ENCODE measurements at regions not wholly inside any gene's neighbourhood (a gene's known extent, or its start where the extent isn't known, plus 50 kb on each side); places are given as distances from the start of the nearest gene placed in this dataset.

DNA sequence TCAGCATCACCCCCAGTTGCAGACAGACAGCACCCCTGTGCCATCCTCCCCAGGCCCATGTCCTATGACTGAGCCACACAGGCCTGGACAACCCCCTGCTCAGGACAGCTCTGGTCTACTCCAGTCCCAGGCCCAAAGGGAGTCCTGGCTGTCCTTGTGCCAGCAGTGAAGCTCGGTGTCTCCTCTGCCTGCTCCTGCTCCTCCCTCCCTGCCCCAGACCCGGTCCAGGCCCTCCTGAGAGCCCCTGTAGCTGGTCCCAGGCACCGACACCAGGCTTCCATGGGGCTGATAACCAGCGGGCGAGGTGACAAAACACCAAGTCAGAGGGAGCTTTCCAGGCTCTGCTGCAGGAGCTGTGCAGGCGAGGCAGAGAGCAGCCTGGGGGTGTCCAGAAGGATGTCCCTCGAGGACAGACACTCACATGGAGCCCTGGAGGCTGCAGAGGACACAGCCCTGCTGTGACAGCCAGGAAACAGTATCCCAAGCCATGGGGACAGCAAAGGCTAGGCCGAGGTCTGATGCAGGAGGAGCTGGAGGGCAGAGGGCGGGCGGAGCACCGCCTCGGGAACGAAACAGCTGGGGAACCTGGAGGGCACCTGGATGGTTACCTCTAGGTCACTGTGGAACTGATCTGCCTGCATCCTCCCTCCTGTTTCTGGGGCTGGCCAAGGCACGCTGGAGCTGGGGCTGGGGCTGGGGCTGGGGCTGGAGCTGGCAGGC is 103.8 kb upstream of the PRR20G start:
- no peak overlapping the region for H3K4me3 ChIP-seq (ENCODE audit: low read depth, low read length, poor library complexity, severe bottlenecking)
- H3K9ac ChIP-seq (ENCODE audit: low read length), result no peak overlapping the region
- TF ChIP-seq EZH2 (IDR thresholded peaks at IDR 0.05; ENCODE audit: borderline replicate concordance, low read length), result no peak
- TF ChIP-seq, protein P1, sequence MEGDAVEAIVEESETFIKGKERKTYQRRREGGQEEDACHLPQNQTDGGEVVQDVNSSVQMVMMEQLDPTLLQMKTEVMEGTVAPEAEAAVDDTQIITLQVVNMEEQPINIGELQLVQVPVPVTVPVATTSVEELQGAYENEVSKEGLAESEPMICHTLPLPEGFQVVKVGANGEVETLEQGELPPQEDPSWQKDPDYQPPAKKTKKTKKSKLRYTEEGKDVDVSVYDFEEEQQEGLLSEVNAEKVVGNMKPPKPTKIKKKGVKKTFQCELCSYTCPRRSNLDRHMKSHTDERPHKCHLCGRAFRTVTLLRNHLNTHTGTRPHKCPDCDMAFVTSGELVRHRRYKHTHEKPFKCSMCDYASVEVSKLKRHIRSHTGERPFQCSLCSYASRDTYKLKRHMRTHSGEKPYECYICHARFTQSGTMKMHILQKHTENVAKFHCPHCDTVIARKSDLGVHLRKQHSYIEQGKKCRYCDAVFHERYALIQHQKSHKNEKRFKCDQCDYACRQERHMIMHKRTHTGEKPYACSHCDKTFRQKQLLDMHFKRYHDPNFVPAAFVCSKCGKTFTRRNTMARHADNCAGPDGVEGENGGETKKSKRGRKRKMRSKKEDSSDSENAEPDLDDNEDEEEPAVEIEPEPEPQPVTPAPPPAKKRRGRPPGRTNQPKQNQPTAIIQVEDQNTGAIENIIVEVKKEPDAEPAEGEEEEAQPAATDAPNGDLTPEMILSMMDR (IDR thresholded peaks at IDR 0.05; ENCODE audit: low read length), result no peak

DNA sequence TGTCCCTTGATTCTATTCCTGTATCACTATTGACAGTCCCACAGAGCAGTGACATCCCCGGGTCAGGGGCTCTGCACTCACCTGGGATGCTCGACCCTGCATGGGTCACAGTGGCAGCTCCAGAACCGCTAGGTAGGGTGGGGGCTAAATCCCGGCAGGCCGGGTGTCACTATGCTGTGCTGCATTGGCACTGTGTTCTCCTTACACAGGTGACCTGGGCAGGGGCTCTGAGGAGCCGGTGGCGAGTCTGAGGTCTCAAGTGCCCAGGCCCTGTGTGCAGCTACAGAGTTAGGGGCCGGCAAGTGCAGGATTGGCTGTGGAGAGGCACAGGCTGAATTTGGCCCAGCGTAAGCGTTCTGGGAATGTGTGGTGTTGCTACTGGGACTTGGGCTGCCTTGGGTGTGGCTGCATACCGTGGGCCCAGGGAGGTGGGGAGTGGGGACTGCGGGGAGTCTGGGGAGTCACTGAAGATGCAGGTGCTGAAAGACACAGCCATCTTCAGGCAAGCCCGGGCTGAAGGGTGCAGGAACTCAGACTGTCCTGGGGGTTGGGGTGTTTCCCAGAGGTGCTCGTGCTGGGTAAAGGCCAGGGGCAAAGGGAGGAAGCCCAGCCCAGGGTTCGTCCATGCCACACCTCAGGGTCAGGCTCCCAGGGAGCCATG is 102.6 kb upstream of the PRR20G start:
- no peak overlapping the region for H3K9ac ChIP-seq (ENCODE audit: low read length)
- H2AFZ ChIP-seq (ENCODE audit: low read length), result no peak overlapping the region
- H3K4me2 ChIP-seq (ENCODE audit: low read length), result no peak overlapping the region
- no peaks in the 10 kb centered on the region for H3K9me2 ChIP-seq (ENCODE audit: low read depth, low read length)
- no peaks in the 10 kb centered on the region for H3K9me3 ChIP-seq (ENCODE audit: low read length)
- H3K4me3 ChIP-seq (ENCODE audit: low read depth, low read length, poor library complexity, severe bottlenecking), result no peak overlapping the region
- TF ChIP-seq EZH2 (IDR thresholded peaks at IDR 0.05; ENCODE audit: borderline replicate concordance, low read length), result no peak
- TF ChIP-seq, protein P1 (IDR thresholded peaks at IDR 0.05; ENCODE audit: low read length), result no peak
- no peaks in the 10 kb centered on the region for H3K36me3 ChIP-seq (ENCODE audit: insufficient read depth, low read length)
- no peaks in the 10 kb centered on the region for H3K27me3 ChIP-seq (ENCODE audit: insufficient read depth, low read length)
- H3K27ac ChIP-seq (ENCODE audit: low read depth, low read length, poor library complexity, severe bottlenecking), result no peak overlapping the region
- H4K20me1 ChIP-seq (ENCODE audit: insufficient read depth, low read length), result no peaks in the 10 kb centered on the region
- H3F3A ChIP-seq (ENCODE audit: insufficient read depth, low read length), result no peaks in the 10 kb centered on the region
- H3K79me2 ChIP-seq (ENCODE audit: insufficient read depth, low read length), result no peaks in the 10 kb centered on the region
- no peaks in the 10 kb centered on the region for H3K4me1 ChIP-seq (ENCODE audit: insufficient read depth, low read length, severe bottlenecking)

More for the DNA sequence above, 103.8 kb upstream of the PRR20G start:
- no peaks in the 10 kb centered on the region for H3K27me3 ChIP-seq (ENCODE audit: insufficient read depth, low read length)
- no peaks in the 10 kb centered on the region for H3K9me3 ChIP-seq (ENCODE audit: low read length)
- H3K9me2 ChIP-seq (ENCODE audit: low read depth, low read length), result no peaks in the 10 kb centered on the region
- no peak overlapping the region for H3K27ac ChIP-seq (ENCODE audit: low read depth, low read length, poor library complexity, severe bottlenecking)
- H3K4me1 ChIP-seq (ENCODE audit: insufficient read depth, low read length, severe bottlenecking), result no peaks in the 10 kb centered on the region
- H3F3A ChIP-seq (ENCODE audit: insufficient read depth, low read length), result no peaks in the 10 kb centered on the region
- no peaks in the 10 kb centered on the region for H3K79me2 ChIP-seq (ENCODE audit: insufficient read depth, low read length)
- no peak overlapping the region for H2AFZ ChIP-seq (ENCODE audit: low read length)
- H4K20me1 ChIP-seq (ENCODE audit: insufficient read depth, low read length), result no peaks in the 10 kb centered on the region
- H3K36me3 ChIP-seq (ENCODE audit: insufficient read depth, low read length), result no peaks in the 10 kb centered on the region
- no peak overlapping the region for H3K4me2 ChIP-seq (ENCODE audit: low read length)

DNA sequence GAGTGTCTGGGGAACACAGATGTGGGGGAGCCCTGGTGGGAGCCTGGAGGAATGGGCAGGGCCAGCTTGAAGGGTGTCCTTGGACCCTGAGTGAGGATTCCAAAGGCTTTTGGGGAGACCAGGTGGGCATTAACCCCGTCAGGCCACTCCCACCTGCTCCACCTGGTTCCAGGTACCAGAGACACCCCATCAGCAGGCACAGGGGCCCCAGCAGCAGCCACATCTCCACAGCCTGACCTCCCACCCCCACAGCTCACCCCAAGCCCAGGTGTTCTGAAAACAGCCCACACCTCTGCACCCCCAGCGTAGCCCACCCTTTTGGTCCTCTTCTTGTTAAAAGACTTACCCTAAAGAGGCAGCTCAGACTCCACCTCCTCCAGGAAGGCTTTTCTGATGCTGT is 102.1 kb upstream of the PRR20G start:
- H3K79me2 ChIP-seq (ENCODE audit: insufficient read depth, low read length), result no peaks in the 10 kb centered on the region
- H3K9me3 ChIP-seq (ENCODE audit: low read length), result no peaks in the 10 kb centered on the region
- H4K20me1 ChIP-seq (ENCODE audit: insufficient read depth, low read length), result no peaks in the 10 kb centered on the region
- no peak overlapping the region for H2AFZ ChIP-seq (ENCODE audit: low read length)
- no peaks in the 10 kb centered on the region for H3K9me2 ChIP-seq (ENCODE audit: low read depth, low read length)
- TF ChIP-seq, protein P1 (IDR thresholded peaks at IDR 0.05; ENCODE audit: low read length), result no peak
- no peak for TF ChIP-seq EZH2 (IDR thresholded peaks at IDR 0.05; ENCODE audit: borderline replicate concordance, low read length)
- no peak overlapping the region for H3K9ac ChIP-seq (ENCODE audit: low read length)
- no peaks in the 10 kb centered on the region for H3F3A ChIP-seq (ENCODE audit: insufficient read depth, low read length)
- no peak overlapping the region for H3K4me2 ChIP-seq (ENCODE audit: low read length)
- no peak overlapping the region for H3K4me3 ChIP-seq (ENCODE audit: low read depth, low read length, poor library complexity, severe bottlenecking)
- H3K27ac ChIP-seq (ENCODE audit: low read depth, low read length, poor library complexity, severe bottlenecking), result no peak overlapping the region
- no peaks in the 10 kb centered on the region for H3K4me1 ChIP-seq (ENCODE audit: insufficient read depth, low read length, severe bottlenecking)
- 0 out of 2 replicates have a peak, but pooled peaks cover under 1% of the 10 kb centered on the region for H3K27me3 ChIP-seq (ENCODE audit: insufficient read depth, low read length)
- no peaks in the 10 kb centered on the region for H3K36me3 ChIP-seq (ENCODE audit: insufficient read depth, low read length)

All from OCI-LY1 (cell line).